ENCODE measurements at regions not wholly inside any gene's neighbourhood (a gene's known extent, or its start where the extent isn't known, plus 50 kb on each side); places are given as distances from the start of the nearest gene placed in this dataset.

- Histone ChIP-seq H3K4me3 (no peak overlapping the region), H3K27ac (no peak overlapping the region), H3K9me3 (no peaks in the 10 kb centered on the region), H3K4me1 (no peaks in the 10 kb centered on the region), H3K36me3 (no peaks in the 10 kb centered on the region), H3K27me3 (no peaks in the 10 kb centered on the region)
- DNase-seq = no peak
- 41 to 61% methylated on average over 2 of the region's 2 CpGs for WGBS, 2 donors
- intact Hi-C loops (cut with DNase I) = no loop called here
- TF ChIP-seq EP300 (IDR thresholded peaks at IDR 0.05) (no peak), POLR2AphosphoS5 (IDR thresholded peaks at IDR 0.05) (no peak), POLR2A (IDR thresholded peaks at IDR 0.05) (no peak)
- TF ChIP-seq, protein P1, sequence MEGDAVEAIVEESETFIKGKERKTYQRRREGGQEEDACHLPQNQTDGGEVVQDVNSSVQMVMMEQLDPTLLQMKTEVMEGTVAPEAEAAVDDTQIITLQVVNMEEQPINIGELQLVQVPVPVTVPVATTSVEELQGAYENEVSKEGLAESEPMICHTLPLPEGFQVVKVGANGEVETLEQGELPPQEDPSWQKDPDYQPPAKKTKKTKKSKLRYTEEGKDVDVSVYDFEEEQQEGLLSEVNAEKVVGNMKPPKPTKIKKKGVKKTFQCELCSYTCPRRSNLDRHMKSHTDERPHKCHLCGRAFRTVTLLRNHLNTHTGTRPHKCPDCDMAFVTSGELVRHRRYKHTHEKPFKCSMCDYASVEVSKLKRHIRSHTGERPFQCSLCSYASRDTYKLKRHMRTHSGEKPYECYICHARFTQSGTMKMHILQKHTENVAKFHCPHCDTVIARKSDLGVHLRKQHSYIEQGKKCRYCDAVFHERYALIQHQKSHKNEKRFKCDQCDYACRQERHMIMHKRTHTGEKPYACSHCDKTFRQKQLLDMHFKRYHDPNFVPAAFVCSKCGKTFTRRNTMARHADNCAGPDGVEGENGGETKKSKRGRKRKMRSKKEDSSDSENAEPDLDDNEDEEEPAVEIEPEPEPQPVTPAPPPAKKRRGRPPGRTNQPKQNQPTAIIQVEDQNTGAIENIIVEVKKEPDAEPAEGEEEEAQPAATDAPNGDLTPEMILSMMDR (IDR thresholded peaks at IDR 0.05) = no peak
These were observed 232.1 kb downstream of the HAO1 start for GRCh38 chr20:7708112-7708511.

- 64 to 86% methylated on average over 2 of the region's 2 CpGs for WGBS, 2 donors
- intact Hi-C loops (cut with DNase I) = no loop called here
- no peaks in the 10 kb centered on the region for H3K9me3 ChIP-seq
These were observed 231.5 kb downstream of the HAO1 start for GRCh38 chr20:7708782-7709181.

GRCh38 chr20:7710440-7710839 is 229.8 kb downstream of the HAO1 start:
- intact Hi-C loops (cut with DNase I) = no loop called here
- WGBS, 2 donors = 78 to 84% methylated on average over 8 of the region's 8 CpGs
- H3K36me3 ChIP-seq = no peaks in the 10 kb centered on the region
- H3K4me3 ChIP-seq = no peak overlapping the region
- no peaks in the 10 kb centered on the region for H3K27me3 ChIP-seq
- no peak for DNase-seq
- H3K27ac ChIP-seq = no peak overlapping the region
- H3K4me1 ChIP-seq = no peaks in the 10 kb centered on the region
- TF ChIP-seq EP300 (IDR thresholded peaks at IDR 0.05) (no peak), POLR2A (IDR thresholded peaks at IDR 0.05) (no peak)
- no peaks in the 10 kb centered on the region for H3K9me3 ChIP-seq

More at GRCh38 chr20:7708782-7709181, 231.5 kb downstream of the HAO1 start:
- Histone ChIP-seq H3K4me1 (no peaks in the 10 kb centered on the region), H3K4me3 (no peak overlapping the region), H3K27ac (no peak overlapping the region), H3K27me3 (no peaks in the 10 kb centered on the region), H3K36me3 (no peaks in the 10 kb centered on the region)
- no peak for DNase-seq
- TF ChIP-seq, protein P1 (IDR thresholded peaks at IDR 0.05) = no peak
- TF ChIP-seq POLR2A (IDR thresholded peaks at IDR 0.05) = no peak
- no peak for TF ChIP-seq POLR2AphosphoS5 (IDR thresholded peaks at IDR 0.05)
- TF ChIP-seq EP300 (IDR thresholded peaks at IDR 0.05) = no peak

DNA sequence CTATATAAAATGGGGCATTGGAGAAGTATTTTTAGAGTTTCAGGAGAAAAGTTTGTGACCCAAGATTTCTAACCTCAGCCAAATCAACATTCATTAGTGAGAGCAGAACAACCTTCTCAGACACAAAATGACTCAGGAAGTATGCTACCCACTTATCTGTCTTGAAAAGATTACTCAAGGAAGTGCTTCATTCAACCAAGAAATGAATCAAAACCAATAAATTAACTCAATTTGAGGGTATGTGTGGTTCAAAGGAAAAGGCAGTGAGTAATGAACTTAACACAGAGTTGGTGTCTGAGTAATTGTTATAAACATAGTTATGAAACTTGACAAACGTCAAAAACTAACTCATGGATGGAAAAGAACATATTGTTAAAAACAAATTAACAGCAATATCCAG is 227.6 kb downstream of the HAO1 start:
- Histone ChIP-seq H3K4me3 (no peak overlapping the region), H3K4me1 (no peaks in the 10 kb centered on the region), H3K27ac (no peak overlapping the region), H3K36me3 (no peaks in the 10 kb centered on the region), H3K9me3 (no peaks in the 10 kb centered on the region), H3K27me3 (no peaks in the 10 kb centered on the region)
- no peak for DNase-seq
- intact Hi-C loops (cut with DNase I) = no loop called here
- no peak for TF ChIP-seq POLR2AphosphoS5 (IDR thresholded peaks at IDR 0.05)
- no peak for TF ChIP-seq POLR2A (IDR thresholded peaks at IDR 0.05)
- TF ChIP-seq EP300 (IDR thresholded peaks at IDR 0.05) = no peak
- TF ChIP-seq, protein P1 (IDR thresholded peaks at IDR 0.05) = no peak
- WGBS, 2 donors = 49 to 82% methylated on average over 1 of the region's 1 CpG

- intact Hi-C loops (cut with DNase I) = no loop called here
- Histone ChIP-seq H3K36me3 (no peaks in the 10 kb centered on the region), H3K27me3 (no peaks in the 10 kb centered on the region), H3K9me3 (no peaks in the 10 kb centered on the region), H3K4me3 (no peak overlapping the region), H3K4me1 (no peaks in the 10 kb centered on the region), H3K27ac (no peak overlapping the region)
- TF ChIP-seq POLR2AphosphoS5 (IDR thresholded peaks at IDR 0.05) = no peak
- TF ChIP-seq POLR2A (IDR thresholded peaks at IDR 0.05) = no peak
- WGBS, 2 donors = 6 to 42% methylated on average over 1 of the region's 1 CpG
- DNase-seq = no peak
These were observed 225.7 kb downstream of the HAO1 start for GRCh38 chr20:7714549-7714948.

- no peaks in the 10 kb centered on the region for H3K27me3 ChIP-seq
- TF ChIP-seq EP300 (IDR thresholded peaks at IDR 0.05) (no peak), POLR2AphosphoS5 (IDR thresholded peaks at IDR 0.05) (no peak), POLR2A (IDR thresholded peaks at IDR 0.05) (no peak)
- TF ChIP-seq, protein P1 (IDR thresholded peaks at IDR 0.05) = no peak
- 77 to 83% methylated on average over 6 of the region's 6 CpGs for WGBS, 2 donors
- H3K27ac ChIP-seq = no peak overlapping the region
- no peaks in the 10 kb centered on the region for H3K9me3 ChIP-seq
- H3K36me3 ChIP-seq = no peaks in the 10 kb centered on the region
- H3K4me1 ChIP-seq = no peaks in the 10 kb centered on the region
- DNase-seq = no peak
- intact Hi-C loops (cut with DNase I) = no loop called here
- no peak overlapping the region for H3K4me3 ChIP-seq
These were observed 223.8 kb downstream of the HAO1 start for GRCh38 chr20:7716286-7716972.

All from sigmoid colon (tissue), 6 donors.